Mammary epithelial cell (primary cell): ENCODE measurements at regions not wholly inside any gene's neighbourhood (a gene's known extent, or its start where the extent isn't known, plus 50 kb on each side); places are given as distances from the start of the nearest gene placed in this dataset.

ENCODE experiments used
- EZH2 ChIP-seq: IDR thresholded peaks from 2 replicates; pipeline ENCODE4 v1.6.1; 2012; ENCODE audit warnings: low read length, inconsistent platforms, borderline replicate concordance
- TF ChIP-seq, protein P1 (sequence below), 2 donors: IDR thresholded peaks in 1 of 2; conservative IDR thresholded peaks in 1 of 2; 2 replicates each; pipeline ENCODE4 v1.5.1; 2011 to 2012; ENCODE audit warnings: inconsistent platforms in 2 of 2, low read length in 2 of 2, mild to moderate bottlenecking in 2 of 2, control low read depth in 1 of 2, low read depth in 1 of 2; ENCODE audit not compliant: insufficient read depth in 1 of 2; ENCODE audit errors: extremely low read depth in 1 of 2

DNA sequence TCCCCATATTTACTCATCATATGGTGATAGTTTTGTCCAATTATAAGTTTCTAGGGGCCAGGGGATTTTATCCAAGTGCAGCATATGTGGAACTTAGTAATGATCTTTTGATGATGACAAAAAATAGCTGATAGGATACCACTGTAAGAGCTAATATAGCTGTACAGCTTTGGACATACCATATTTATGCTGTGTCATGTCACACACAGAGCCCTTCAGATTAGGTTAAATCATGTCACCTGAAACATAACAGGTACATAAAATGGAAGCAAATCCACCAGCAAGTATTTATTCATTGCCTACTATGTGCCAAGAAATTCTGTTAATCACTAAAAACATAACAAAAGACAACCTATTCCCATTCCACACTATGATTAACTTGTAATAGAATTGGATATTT, 82.8 kb upstream of the IPO9 start:
- TF ChIP-seq, protein P1, sequence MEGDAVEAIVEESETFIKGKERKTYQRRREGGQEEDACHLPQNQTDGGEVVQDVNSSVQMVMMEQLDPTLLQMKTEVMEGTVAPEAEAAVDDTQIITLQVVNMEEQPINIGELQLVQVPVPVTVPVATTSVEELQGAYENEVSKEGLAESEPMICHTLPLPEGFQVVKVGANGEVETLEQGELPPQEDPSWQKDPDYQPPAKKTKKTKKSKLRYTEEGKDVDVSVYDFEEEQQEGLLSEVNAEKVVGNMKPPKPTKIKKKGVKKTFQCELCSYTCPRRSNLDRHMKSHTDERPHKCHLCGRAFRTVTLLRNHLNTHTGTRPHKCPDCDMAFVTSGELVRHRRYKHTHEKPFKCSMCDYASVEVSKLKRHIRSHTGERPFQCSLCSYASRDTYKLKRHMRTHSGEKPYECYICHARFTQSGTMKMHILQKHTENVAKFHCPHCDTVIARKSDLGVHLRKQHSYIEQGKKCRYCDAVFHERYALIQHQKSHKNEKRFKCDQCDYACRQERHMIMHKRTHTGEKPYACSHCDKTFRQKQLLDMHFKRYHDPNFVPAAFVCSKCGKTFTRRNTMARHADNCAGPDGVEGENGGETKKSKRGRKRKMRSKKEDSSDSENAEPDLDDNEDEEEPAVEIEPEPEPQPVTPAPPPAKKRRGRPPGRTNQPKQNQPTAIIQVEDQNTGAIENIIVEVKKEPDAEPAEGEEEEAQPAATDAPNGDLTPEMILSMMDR (conservative IDR thresholded peaks at IDR 0.05 in 1 of 2, IDR thresholded peaks at IDR 0.05 in 1 of 2; ENCODE audit: extremely low read depth in 1 of 2, insufficient read depth in 1 of 2, low read depth in 1 of 2, low read length in 2 of 2): no peak
- TF ChIP-seq EZH2: no peak
